A549 (cell line): ENCODE measurements at regions not wholly inside any gene's neighbourhood (a gene's known extent, or its start where the extent isn't known, plus 50 kb on each side); places are given as distances from the start of the nearest gene placed in this dataset.

ENCODE experiments used
- CBX8 ChIP-seq: fragments of 200-600 bp; sonication (generic); IDR thresholded peaks from 2 replicates; pipeline ENCODE4 v1.6.1; 2016
- EP300 ChIP-seq, 2 experiments: fragments of >200 bp; sonication (Bioruptor Twin); formaldehyde crosslinking; IDR thresholded peaks; 2 replicates in 1 of 2; 3 replicates in 1 of 2; pipeline ENCODE4 v1.6.1; 2016 to 2017
- ESRRA ChIP-seq: fragments of 150-350 bp; IDR thresholded peaks from 2 replicates; pipeline ENCODE4 v1.6.1; 2014; ENCODE audit warnings: mild to moderate bottlenecking, low read length, borderline replicate concordance
- GATA3 ChIP-seq: IDR thresholded peaks from 2 replicates; pipeline ENCODE4 v1.6.1; 2012; ENCODE audit warnings: borderline replicate concordance
- HOXA7 ChIP-seq: fragments of 250-450 bp; sonication (Bioruptor Pico); IDR thresholded peaks from 2 replicates; pipeline ENCODE4 v1.5.0; 2020; ENCODE audit warnings: mild to moderate bottlenecking, moderate library complexity
- MAFK ChIP-seq: fragments of 450-650 bp; IDR thresholded peaks from 2 replicates; pipeline ENCODE4 v1.6.1; 2014; ENCODE audit not compliant: partially characterized antibody
- POLR2A ChIP-seq: IDR thresholded peaks from 2 replicates; pipeline ENCODE4 v1.6.1; 2012; ENCODE audit warnings: mild to moderate bottlenecking, low read length
- RARB ChIP-seq: fragments of 250-450 bp; sonication (Bioruptor Pico); IDR thresholded peaks from 2 replicates; pipeline ENCODE4 v1.8.0; 2021; ENCODE audit warnings: mild to moderate bottlenecking, moderate library complexity
- SMC3 ChIP-seq: fragments of >200 bp; sonication (Bioruptor Twin); formaldehyde crosslinking; IDR thresholded peaks from 3 replicates; pipeline ENCODE4 v1.6.1; 2018; ENCODE audit warnings: inconsistent platforms
- TF ChIP-seq, protein P1 (sequence below): fragments of >200 bp; sonication (Bioruptor Twin); formaldehyde crosslinking; IDR thresholded peaks from 3 replicates; pipeline ENCODE4 v1.5.1; 2016
- TF ChIP-seq, protein P2 (sequence below): fragments of 200-600 bp; sonication (generic); IDR thresholded peaks from 2 replicates; pipeline ENCODE4 v1.6.1; 2016; ENCODE audit warnings: antibody characterized with exemption, mild to moderate bottlenecking, moderate library complexity
- TF ChIP-seq, protein P3 (sequence below): IDR thresholded peaks from 2 replicates; pipeline ENCODE4 v1.6.1; 2012

DNA sequence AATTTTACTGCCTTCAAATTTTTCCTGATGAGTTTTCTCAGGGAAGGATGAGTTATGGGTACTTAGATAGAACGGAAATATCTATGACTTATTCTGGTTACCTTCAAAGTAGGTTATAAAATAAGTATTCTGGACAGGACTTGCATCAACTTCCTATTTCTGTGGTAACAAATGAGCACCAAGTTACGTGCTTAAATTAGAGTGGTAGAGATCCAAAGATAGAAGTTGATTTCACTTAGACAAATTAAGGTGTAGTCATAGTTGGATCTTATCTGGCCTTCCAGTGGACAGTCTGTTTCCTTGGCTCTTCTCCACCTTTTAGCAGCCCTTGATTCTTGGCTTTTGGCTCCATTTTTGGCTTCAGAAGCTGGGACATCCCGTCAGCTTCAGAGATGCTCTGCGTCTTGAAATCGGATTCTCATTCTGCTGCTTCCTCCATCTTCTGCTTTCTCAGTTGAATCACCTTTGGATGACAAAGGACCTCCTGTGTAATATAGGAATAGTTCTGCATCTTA, 109.9 kb downstream of the ZNF518B start:
- TF ChIP-seq, protein P1, sequence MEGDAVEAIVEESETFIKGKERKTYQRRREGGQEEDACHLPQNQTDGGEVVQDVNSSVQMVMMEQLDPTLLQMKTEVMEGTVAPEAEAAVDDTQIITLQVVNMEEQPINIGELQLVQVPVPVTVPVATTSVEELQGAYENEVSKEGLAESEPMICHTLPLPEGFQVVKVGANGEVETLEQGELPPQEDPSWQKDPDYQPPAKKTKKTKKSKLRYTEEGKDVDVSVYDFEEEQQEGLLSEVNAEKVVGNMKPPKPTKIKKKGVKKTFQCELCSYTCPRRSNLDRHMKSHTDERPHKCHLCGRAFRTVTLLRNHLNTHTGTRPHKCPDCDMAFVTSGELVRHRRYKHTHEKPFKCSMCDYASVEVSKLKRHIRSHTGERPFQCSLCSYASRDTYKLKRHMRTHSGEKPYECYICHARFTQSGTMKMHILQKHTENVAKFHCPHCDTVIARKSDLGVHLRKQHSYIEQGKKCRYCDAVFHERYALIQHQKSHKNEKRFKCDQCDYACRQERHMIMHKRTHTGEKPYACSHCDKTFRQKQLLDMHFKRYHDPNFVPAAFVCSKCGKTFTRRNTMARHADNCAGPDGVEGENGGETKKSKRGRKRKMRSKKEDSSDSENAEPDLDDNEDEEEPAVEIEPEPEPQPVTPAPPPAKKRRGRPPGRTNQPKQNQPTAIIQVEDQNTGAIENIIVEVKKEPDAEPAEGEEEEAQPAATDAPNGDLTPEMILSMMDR: no peak
- TF ChIP-seq, protein P2, sequence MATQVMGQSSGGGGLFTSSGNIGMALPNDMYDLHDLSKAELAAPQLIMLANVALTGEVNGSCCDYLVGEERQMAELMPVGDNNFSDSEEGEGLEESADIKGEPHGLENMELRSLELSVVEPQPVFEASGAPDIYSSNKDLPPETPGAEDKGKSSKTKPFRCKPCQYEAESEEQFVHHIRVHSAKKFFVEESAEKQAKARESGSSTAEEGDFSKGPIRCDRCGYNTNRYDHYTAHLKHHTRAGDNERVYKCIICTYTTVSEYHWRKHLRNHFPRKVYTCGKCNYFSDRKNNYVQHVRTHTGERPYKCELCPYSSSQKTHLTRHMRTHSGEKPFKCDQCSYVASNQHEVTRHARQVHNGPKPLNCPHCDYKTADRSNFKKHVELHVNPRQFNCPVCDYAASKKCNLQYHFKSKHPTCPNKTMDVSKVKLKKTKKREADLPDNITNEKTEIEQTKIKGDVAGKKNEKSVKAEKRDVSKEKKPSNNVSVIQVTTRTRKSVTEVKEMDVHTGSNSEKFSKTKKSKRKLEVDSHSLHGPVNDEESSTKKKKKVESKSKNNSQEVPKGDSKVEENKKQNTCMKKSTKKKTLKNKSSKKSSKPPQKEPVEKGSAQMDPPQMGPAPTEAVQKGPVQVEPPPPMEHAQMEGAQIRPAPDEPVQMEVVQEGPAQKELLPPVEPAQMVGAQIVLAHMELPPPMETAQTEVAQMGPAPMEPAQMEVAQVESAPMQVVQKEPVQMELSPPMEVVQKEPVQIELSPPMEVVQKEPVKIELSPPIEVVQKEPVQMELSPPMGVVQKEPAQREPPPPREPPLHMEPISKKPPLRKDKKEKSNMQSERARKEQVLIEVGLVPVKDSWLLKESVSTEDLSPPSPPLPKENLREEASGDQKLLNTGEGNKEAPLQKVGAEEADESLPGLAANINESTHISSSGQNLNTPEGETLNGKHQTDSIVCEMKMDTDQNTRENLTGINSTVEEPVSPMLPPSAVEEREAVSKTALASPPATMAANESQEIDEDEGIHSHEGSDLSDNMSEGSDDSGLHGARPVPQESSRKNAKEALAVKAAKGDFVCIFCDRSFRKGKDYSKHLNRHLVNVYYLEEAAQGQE: no peak
- TF ChIP-seq, protein P3, sequence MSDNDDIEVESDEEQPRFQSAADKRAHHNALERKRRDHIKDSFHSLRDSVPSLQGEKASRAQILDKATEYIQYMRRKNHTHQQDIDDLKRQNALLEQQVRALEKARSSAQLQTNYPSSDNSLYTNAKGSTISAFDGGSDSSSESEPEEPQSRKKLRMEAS: no peak
- TF ChIP-seq POLR2A (no peak), RARB (CRISPR knock-in tag) (no peak), MAFK (no peak), EP300 (IDR thresholded peaks at IDR 0.05) (no peak), ESRRA (no peak), CBX8 (no peak), GATA3 (no peak), SMC3 (no peak), HOXA7 (CRISPR knock-in tag) (no peak)
